GM12873 (cell line): ENCODE measurements at regions not wholly inside any gene's neighbourhood (a gene's known extent, or its start where the extent isn't known, plus 50 kb on each side); places are given as distances from the start of the nearest gene placed in this dataset.

Source experiments
- CTCF ChIP-seq: IDR thresholded peaks from 2 replicates; pipeline ENCODE4 v1.5.1; 2012; ENCODE audit warnings: low read depth, mild to moderate bottlenecking, moderate library complexity, low read length, control low read depth; ENCODE audit not compliant: insufficient read depth; ENCODE audit errors: missing control alignments

GRCh38 chr7:135827391-135827790, 78.8 kb upstream of the FAM180A start:
- no peak for TF ChIP-seq CTCF

- TF ChIP-seq CTCF: no peak
These were observed 76.8 kb upstream of the FAM180A start for GRCh38 chr7:135825406-135825805.

GRCh38 chr7:135822376-135822775, 73.8 kb upstream of the FAM180A start:
- no peak for TF ChIP-seq CTCF

- TF ChIP-seq CTCF: no peak
These were observed 69.0 kb upstream of the FAM180A start for GRCh38 chr7:135817583-135817982.

GRCh38 chr7:135815033-135815432, 66.4 kb upstream of the FAM180A start:
- TF ChIP-seq CTCF: no peak

GRCh38 chr7:135812148-135812547, 63.5 kb upstream of the FAM180A start:
- TF ChIP-seq CTCF: no peak

- TF ChIP-seq CTCF: no peak
These were observed 62.9 kb upstream of the FAM180A start for GRCh38 chr7:135811506-135811905.
